IMR-90 (cell line): ENCODE measurements at regions not wholly inside any gene's neighbourhood (a gene's known extent, or its start where the extent isn't known, plus 50 kb on each side); places are given as distances from the start of the nearest gene placed in this dataset.
A peak's percentile ranks its signal among the peaks of the same experiment; 100 is the strongest.

Experiments
- ATAC-seq: fragments of 200-7000 bp; cut with Tn5 transposase; 2 replicates; pipeline ENCODE4 v1.9.1; 2020; ENCODE audit warnings: low read depth, mild to moderate bottlenecking, moderate library complexity
- BruUV-seq: library from RNA; stranded (reverse); fragments of 400-500 nt; replicated peaks from 2 replicates; lab custom pipeline; 2021; lab: Mats Ljungman, UMichigan
- CTCF ChIA-PET: fragments of 300-600 bp; formaldehyde crosslinking; extraction: SDS; loops from one replicate; lab custom pipeline; 2021; ENCODE audit warnings: antibody characterized with exemption; lab: Yijun Ruan, JAX
- POLR2A ChIA-PET: fragments of 300-600 bp; sonication (Branson Sonifier 250); formaldehyde crosslinking; loops from one replicate; lab custom pipeline; 2022; ENCODE audit warnings: antibody characterized with exemption; ENCODE audit not compliant: unreplicated experiment; lab: Charles Lee
- DNase-seq: peaks from one replicate; pipeline ENCODE4 v3.0.0; 2013
- H2AFZ ChIP-seq: replicated peaks from 2 replicates; pipeline ENCODE3; 2013; ENCODE audit warnings: low read length, mild to moderate bottlenecking; ENCODE audit not compliant: poor library complexity
- H2AK5ac ChIP-seq: 2 replicates; pipeline ENCODE4 v1.6.1; 2013; ENCODE audit warnings: low read depth, low read length, inconsistent platforms
- H2AK9ac ChIP-seq: replicated peaks from 2 replicates; pipeline ENCODE3; 2013; ENCODE audit warnings: mild to moderate bottlenecking, low read depth, low read length, moderate library complexity; ENCODE audit not compliant: poor library complexity
- H2BK120ac ChIP-seq: 2 replicates; pipeline ENCODE4 v1.6.1; 2013; ENCODE audit warnings: low read depth, low read length, inconsistent platforms
- H2BK15ac ChIP-seq: 3 replicates; pipeline ENCODE4 v1.6.1; 2013; ENCODE audit warnings: low read depth, low read length, inconsistent platforms
- H2BK20ac ChIP-seq: 2 replicates; pipeline ENCODE4 v1.6.1; 2013; ENCODE audit warnings: low read depth, mild to moderate bottlenecking, inconsistent platforms, low read length, moderate library complexity
- H2BK5ac ChIP-seq: 2 replicates; pipeline ENCODE4 v1.6.1; 2013; ENCODE audit warnings: mild to moderate bottlenecking, low read depth, low read length, inconsistent platforms; ENCODE audit not compliant: poor library complexity, severe bottlenecking
- H3K14ac ChIP-seq: replicated peaks from 2 replicates; pipeline ENCODE4 v1.6.1; 2013; ENCODE audit warnings: low read depth, low read length, inconsistent platforms
- H3K18ac ChIP-seq: 2 replicates; pipeline ENCODE4 v1.6.1; 2013; ENCODE audit warnings: low read depth, low read length, control low read depth
- H3K23ac ChIP-seq: 2 replicates; pipeline ENCODE4 v1.6.1; 2013; ENCODE audit warnings: low read depth, low read length, inconsistent platforms
- H3K27ac ChIP-seq: 2 replicates; pipeline ENCODE4 v1.5.1; 2013; ENCODE audit warnings: mild to moderate bottlenecking, control low read depth, low read length; ENCODE audit not compliant: insufficient read depth
- H3K27me3 ChIP-seq: 2 replicates; pipeline ENCODE4 v1.6.1; 2013; ENCODE audit warnings: low read length; ENCODE audit not compliant: control insufficient read depth, insufficient read depth
- H3K36me3 ChIP-seq: 2 replicates; pipeline ENCODE4 v1.6.1; 2013; ENCODE audit warnings: low read length, mixed read lengths; ENCODE audit not compliant: control insufficient read depth, insufficient read depth
- H3K4ac ChIP-seq: 2 replicates; pipeline ENCODE4 v1.6.1; 2013; ENCODE audit warnings: low read depth, low read length, inconsistent platforms
- H3K4me1 ChIP-seq: 2 replicates; pipeline ENCODE4 v1.6.1; 2013; ENCODE audit warnings: low read length, mixed read lengths; ENCODE audit not compliant: control insufficient read depth, insufficient read depth
- H3K4me2 ChIP-seq: 2 replicates; pipeline ENCODE4 v1.6.1; 2013; ENCODE audit warnings: low read depth, mild to moderate bottlenecking, control low read depth, low read length, moderate library complexity
- H3K4me3 ChIP-seq: 2 replicates; pipeline ENCODE4 v1.5.1; 2013; ENCODE audit warnings: low read depth, mild to moderate bottlenecking, control low read depth, low read length, moderate library complexity; ENCODE audit not compliant: insufficient read depth
- H3K56ac ChIP-seq: 2 replicates; pipeline ENCODE4 v1.6.1; 2013; ENCODE audit warnings: low read length, inconsistent platforms; ENCODE audit not compliant: insufficient read depth; ENCODE audit errors: extremely low read depth
- H3K79me1 ChIP-seq, 2 experiments: 2 replicates each; pipeline ENCODE4 v1.6.1; 2013; ENCODE audit warnings: low read length in 2 of 2, inconsistent platforms in 1 of 2, low read depth in 1 of 2
- H3K9ac ChIP-seq: 2 replicates; pipeline ENCODE4 v1.6.1; 2013; ENCODE audit warnings: low read depth, low read length, control low read depth
- H3K9me1 ChIP-seq: 2 replicates; pipeline ENCODE4 v1.6.1; 2013; ENCODE audit warnings: low read length, inconsistent platforms; ENCODE audit not compliant: insufficient read depth
- H3K9me3 ChIP-seq: 2 replicates; pipeline ENCODE4 v1.6.1; 2013; ENCODE audit warnings: low read length; ENCODE audit not compliant: control insufficient read depth, insufficient read depth
- H4K20me1 ChIP-seq: 2 replicates; pipeline ENCODE4 v1.6.1; 2013; ENCODE audit warnings: low read length, inconsistent platforms; ENCODE audit not compliant: insufficient read depth
- H4K5ac ChIP-seq: 2 replicates; pipeline ENCODE4 v1.6.1; 2013; ENCODE audit warnings: mild to moderate bottlenecking, low read depth, low read length, control low read depth
- H4K8ac ChIP-seq, 2 experiments: 2 replicates each; pipeline ENCODE4 v1.6.1; 2013; ENCODE audit warnings: low read depth in 2 of 2, low read length in 2 of 2, control low read depth in 1 of 2, inconsistent platforms in 1 of 2
- H4K91ac ChIP-seq: 2 replicates; pipeline ENCODE4 v1.6.1; 2013; ENCODE audit warnings: low read depth, low read length, inconsistent platforms; ENCODE audit not compliant: insufficient read depth
- BHLHE40 ChIP-seq: fragments of 150-350 bp; IDR thresholded peaks from 2 replicates; pipeline ENCODE4 v1.6.1; 2016; ENCODE audit warnings: mild to moderate bottlenecking, low read depth, low read length
- CEBPB ChIP-seq: IDR thresholded peaks from 2 replicates; pipeline ENCODE4 v1.6.1; 2012; ENCODE audit warnings: low read depth, low read length, improper control_type of control experiment
- CHD1 ChIP-seq: IDR thresholded peaks from 2 replicates; pipeline ENCODE4 v1.6.1; 2012; ENCODE audit warnings: low read depth, low read length, improper control_type of control experiment
- FOS ChIP-seq: fragments of 150-350 bp; IDR thresholded peaks from 2 replicates; pipeline ENCODE4 v1.6.1; 2016; ENCODE audit warnings: low read depth, low read length
- RAD21 ChIP-seq: IDR thresholded peaks from 2 replicates; pipeline ENCODE4 v1.6.1; 2012; ENCODE audit warnings: low read length, improper control_type of control experiment
- SMC3 ChIP-seq: fragments of 150-350 bp; IDR thresholded peaks from 2 replicates; pipeline ENCODE4 v1.6.1; 2016; ENCODE audit warnings: low read depth, mild to moderate bottlenecking, antibody characterized with exemption, low read length, moderate library complexity
- WGBS, 2 experiments: methylation state at CpG; one replicate each; pipeline versions ENCODE4 v1.1.5 to v1.1.7; 2013; ENCODE audit warnings: missing lambda C conversion rate in 2 of 2; ENCODE audit not compliant: insufficient read length in 1 of 2; ENCODE audit errors: extremely low coverage in 2 of 2; 5-methylcytosine and 5-hydroxymethylcytosine counted together
- dilution Hi-C: fragments of 300-500 bp; cut with HindIII; formaldehyde crosslinking; loops from one replicate; pipeline ENCODE4 v1.14.3; 2018; ENCODE audit warnings: low sequenced_read_pairs; ENCODE audit not compliant: unreplicated experiment
- in situ Hi-C: fragments of 300-500 bp; cut with MboI; formaldehyde crosslinking; loops from 3 replicates; pipeline ENCODE4 v1.14.3; 2019; ENCODE audit warnings: low sequenced_read_pairs, inconsistent platforms, mixed read lengths
- intact Hi-C: fragments of 100-400 bp; cut with micrococcal nuclease; formaldehyde crosslinking; loops from 2 replicates; pipeline ENCODE4 v1.10.0; 2022

DNA sequence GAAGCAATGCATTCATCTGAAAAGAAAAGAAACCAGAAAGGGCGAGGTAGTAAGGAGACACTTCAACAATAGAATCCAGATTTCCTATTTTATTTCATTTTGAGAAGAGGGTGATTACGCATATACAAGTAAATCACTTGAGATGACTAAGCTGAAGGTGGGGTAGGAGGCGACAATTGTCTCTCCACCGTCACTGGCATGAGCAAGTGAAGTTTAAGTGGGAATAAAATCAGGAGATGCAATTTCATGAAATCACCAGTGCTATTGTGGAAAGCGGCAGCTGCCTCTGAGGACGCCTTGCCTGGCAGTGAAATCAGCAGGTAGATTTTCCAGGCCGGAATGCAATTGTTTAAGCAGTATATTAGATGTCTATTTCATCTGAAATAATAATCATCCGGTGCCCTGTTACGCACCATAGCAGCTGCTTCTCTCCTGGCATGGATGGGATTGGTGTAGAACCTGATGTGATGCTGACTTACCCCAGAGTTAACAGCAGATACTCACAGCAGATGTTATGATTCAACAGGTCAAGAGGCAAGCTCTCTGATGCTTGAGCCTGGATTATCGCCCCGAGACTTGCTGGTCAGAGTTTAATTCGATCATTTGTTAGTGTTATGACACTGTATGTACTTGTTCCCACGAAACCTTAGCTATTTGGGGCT is 64.3 kb downstream of the RASL11A start:
- Histone ChIP-seq H4K8ac (no peak overlapping the region), H3K14ac (no peak overlapping the region), H3K4me3 (no peak overlapping the region), H2BK5ac (no peak overlapping the region), H3K23ac (no peak overlapping the region), H3K9me1 (peaks cover 5% of the 10 kb centered on the region), H2BK120ac (no peak overlapping the region), H3K4me2 (no peak overlapping the region), H3K18ac (no peak overlapping the region), H3K4ac (no peak overlapping the region), H2AK5ac (no peak overlapping the region), H3K27ac (no peak overlapping the region), H3K36me3 (no peaks in the 10 kb centered on the region), H3K9ac (no peak overlapping the region), H3K4me1 (peaks cover 9% of the 10 kb centered on the region; the same call in 1 of the 2 replicates), H4K20me1 (no peaks in the 10 kb centered on the region), H2BK20ac (0 out of 2 replicates have a peak overlapping the region, but pooled peaks have one; percentile 1), H3K9me3 (no peaks in the 10 kb centered on the region), H2AFZ (no peak overlapping the region), H4K91ac (no peak overlapping the region), H3K79me1 (no peaks in the 10 kb centered on the region), H2AK9ac (no peak overlapping the region), H3K56ac (no peak overlapping the region), H4K5ac (no peak overlapping the region), H2BK15ac (no peak overlapping the region), H3K27me3 (peaks cover 2% of the 10 kb centered on the region)
- TF ChIP-seq CHD1 (no peak), BHLHE40 (no peak), CEBPB (peak; percentile 29; the same call in 1 of the 2 replicates), RAD21 (no peak), FOS (peak; percentile 25; the same call in 1 of the 2 replicates), SMC3 (no peak)
- 92% methylated on average over 4 of the region's 13 CpGs; no CpG with 5 or more reads in 1 of the 2 experiments for WGBS, 2 experiments
- no TSS peak for BruUV-seq
- DNase-seq (peak; percentile 90), ATAC-seq (peak; percentile 79)
- in situ Hi-C loops, result no loop called here
- CTCF ChIA-PET, result no interaction called here
- dilution Hi-C loops, result no loop called here
- intact Hi-C loops, result no loop called here
- POLR2A ChIA-PET, result interaction anchor here (0.6 kb wide), 1 partner anchor 46 kb away, joined by 4 read pairs; no protein-coding TSS in a partner anchor
